DOHH2 (cell line): ENCODE measurements at regions not wholly inside any gene's neighbourhood (a gene's known extent, or its start where the extent isn't known, plus 50 kb on each side); places are given as distances from the start of the nearest gene placed in this dataset.

Experiments
- H3F3A ChIP-seq: fragments of 200-600 bp; sonication (generic), shearing (Covaris generic); 2 replicates; pipeline ENCODE4 v1.6.0; 2016; ENCODE audit warnings: antibody characterized with exemption, mild to moderate bottlenecking; ENCODE audit not compliant: control insufficient read depth, insufficient read depth
- H3K27ac ChIP-seq: fragments of 200-600 bp; sonication (generic); 2 replicates; pipeline ENCODE4 v1.5.1; 2014; ENCODE audit warnings: low read depth, mild to moderate bottlenecking, low read length, moderate library complexity
- H3K27me3 ChIP-seq: fragments of 200-600 bp; sonication (generic); 2 replicates; pipeline ENCODE4 v1.6.1; 2014; ENCODE audit warnings: mild to moderate bottlenecking, low read length, mixed read lengths; ENCODE audit not compliant: control insufficient read depth
- H3K36me3 ChIP-seq: fragments of 200-600 bp; sonication (generic); 2 replicates; pipeline ENCODE4 v1.6.1; 2014; ENCODE audit warnings: mild to moderate bottlenecking, low read length, moderate library complexity, mixed read lengths; ENCODE audit not compliant: control insufficient read depth
- H3K4me1 ChIP-seq: fragments of 200-600 bp; sonication (generic); 2 replicates; pipeline ENCODE4 v1.6.1; 2014; ENCODE audit warnings: mild to moderate bottlenecking, low read length, mixed read lengths; ENCODE audit not compliant: control insufficient read depth
- H3K4me2 ChIP-seq: fragments of 200-600 bp; sonication (generic); 2 replicates; pipeline ENCODE4 v1.6.0; 2014; ENCODE audit warnings: mild to moderate bottlenecking, low read length, moderate library complexity
- H3K4me3 ChIP-seq: fragments of 200-600 bp; sonication (generic); 2 replicates; pipeline ENCODE4 v1.5.1; 2014; ENCODE audit warnings: mild to moderate bottlenecking, low read length, mixed read lengths
- H3K79me2 ChIP-seq: fragments of 200-600 bp; sonication (generic); 2 replicates; pipeline ENCODE4 v1.6.1; 2014; ENCODE audit warnings: mild to moderate bottlenecking, low read length, mixed read lengths; ENCODE audit not compliant: control insufficient read depth
- H3K9me2 ChIP-seq: fragments of 200-600 bp; sonication (generic); replicated peaks from 2 replicates; pipeline ENCODE4 v1.6.1; 2014; ENCODE audit warnings: mild to moderate bottlenecking, low read length, mixed read lengths; ENCODE audit not compliant: control insufficient read depth
- H3K9me3 ChIP-seq: fragments of 200-600 bp; sonication (generic); 2 replicates; pipeline ENCODE4 v1.6.1; 2014; ENCODE audit warnings: antibody characterized with exemption, low read length, mixed read lengths; ENCODE audit not compliant: control insufficient read depth, insufficient read depth
- H4K20me1 ChIP-seq: fragments of 200-600 bp; sonication (generic); 2 replicates; pipeline ENCODE4 v1.6.0; 2014; ENCODE audit warnings: low read depth, mild to moderate bottlenecking, antibody characterized with exemption, low read length, moderate library complexity; ENCODE audit not compliant: control insufficient read depth, insufficient read depth
- EZH2phosphoT487 ChIP-seq: fragments of 200-600 bp; sonication (generic); IDR thresholded peaks from 2 replicates; pipeline ENCODE4 v1.6.1; 2017; ENCODE audit warnings: borderline replicate concordance, mild to moderate bottlenecking, antibody characterized with exemption, low read length, moderate library complexity, mixed read lengths
- TF ChIP-seq, protein P1 (sequence below): fragments of 200-600 bp; sonication (generic); IDR thresholded peaks from one replicate; pipeline ENCODE4 v1.5.1; 2014; ENCODE audit warnings: antibody characterized with exemption, mild to moderate bottlenecking, low read depth, low read length; ENCODE audit not compliant: poor library complexity, severe bottlenecking

DNA sequence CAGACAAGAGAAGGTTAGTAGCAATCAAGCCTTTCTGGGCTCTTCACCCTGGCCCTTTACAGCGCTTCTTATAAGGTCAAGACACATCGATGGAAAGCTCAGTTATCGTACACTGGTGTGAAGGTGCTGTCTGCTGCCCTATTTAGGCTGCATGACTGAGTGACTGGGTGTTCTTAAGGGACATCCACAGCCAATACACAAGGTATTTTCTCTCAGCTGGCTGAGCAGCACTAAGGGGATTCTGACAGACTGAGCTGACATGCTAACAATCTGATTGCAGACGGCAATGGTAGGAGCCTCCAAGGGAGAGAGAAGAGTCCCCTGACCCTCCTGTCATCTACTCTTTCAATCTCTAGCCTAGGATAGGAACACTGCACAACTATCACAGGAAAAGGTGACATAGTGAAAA is 577.9 kb downstream of the ISL1 start:
- Histone ChIP-seq H3K27ac (no peak overlapping the region), H3K4me2 (no peak overlapping the region), H3K4me1 (no peaks in the 10 kb centered on the region), H3K36me3 (no peaks in the 10 kb centered on the region), H3K9me2 (no peaks in the 10 kb centered on the region), H3F3A (no peaks in the 10 kb centered on the region), H3K4me3 (no peak overlapping the region), H4K20me1 (no peaks in the 10 kb centered on the region), H3K27me3 (no peaks in the 10 kb centered on the region), H3K9me3 (no peaks in the 10 kb centered on the region), H3K79me2 (no peaks in the 10 kb centered on the region)
- no peak for TF ChIP-seq EZH2phosphoT487
- TF ChIP-seq, protein P1, sequence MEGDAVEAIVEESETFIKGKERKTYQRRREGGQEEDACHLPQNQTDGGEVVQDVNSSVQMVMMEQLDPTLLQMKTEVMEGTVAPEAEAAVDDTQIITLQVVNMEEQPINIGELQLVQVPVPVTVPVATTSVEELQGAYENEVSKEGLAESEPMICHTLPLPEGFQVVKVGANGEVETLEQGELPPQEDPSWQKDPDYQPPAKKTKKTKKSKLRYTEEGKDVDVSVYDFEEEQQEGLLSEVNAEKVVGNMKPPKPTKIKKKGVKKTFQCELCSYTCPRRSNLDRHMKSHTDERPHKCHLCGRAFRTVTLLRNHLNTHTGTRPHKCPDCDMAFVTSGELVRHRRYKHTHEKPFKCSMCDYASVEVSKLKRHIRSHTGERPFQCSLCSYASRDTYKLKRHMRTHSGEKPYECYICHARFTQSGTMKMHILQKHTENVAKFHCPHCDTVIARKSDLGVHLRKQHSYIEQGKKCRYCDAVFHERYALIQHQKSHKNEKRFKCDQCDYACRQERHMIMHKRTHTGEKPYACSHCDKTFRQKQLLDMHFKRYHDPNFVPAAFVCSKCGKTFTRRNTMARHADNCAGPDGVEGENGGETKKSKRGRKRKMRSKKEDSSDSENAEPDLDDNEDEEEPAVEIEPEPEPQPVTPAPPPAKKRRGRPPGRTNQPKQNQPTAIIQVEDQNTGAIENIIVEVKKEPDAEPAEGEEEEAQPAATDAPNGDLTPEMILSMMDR, result peak; percentile 1

DNA sequence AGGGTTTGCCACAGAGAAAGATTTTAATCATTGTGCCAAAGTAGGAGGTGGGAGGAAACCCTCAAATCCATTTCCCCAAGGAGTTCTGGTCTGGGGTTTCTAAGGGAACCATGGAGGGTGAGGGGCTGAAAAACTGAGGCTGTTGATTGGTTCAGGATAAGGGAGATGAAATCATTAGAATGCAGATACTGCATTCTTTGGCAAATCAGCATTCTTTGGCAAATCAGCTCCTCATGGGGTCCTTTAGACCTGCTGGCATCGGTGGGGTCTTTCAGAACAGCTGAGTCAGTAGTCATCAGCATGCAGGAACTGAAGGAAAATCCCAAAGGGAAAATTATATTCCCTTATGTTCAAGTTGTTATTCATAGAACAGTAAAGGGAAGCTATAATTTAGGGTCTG is 585.5 kb downstream of the ISL1 start:
- H3F3A ChIP-seq, result no peaks in the 10 kb centered on the region
- no peak overlapping the region for H3K4me2 ChIP-seq
- H3K9me3 ChIP-seq, result no peaks in the 10 kb centered on the region
- H3K4me3 ChIP-seq, result no peak overlapping the region
- no peak for TF ChIP-seq EZH2phosphoT487
- TF ChIP-seq, protein P1, result no peak
- H3K36me3 ChIP-seq, result no peaks in the 10 kb centered on the region
- no peaks in the 10 kb centered on the region for H4K20me1 ChIP-seq
- no peaks in the 10 kb centered on the region for H3K79me2 ChIP-seq
- H3K27me3 ChIP-seq, result no peaks in the 10 kb centered on the region
- H3K4me1 ChIP-seq, result no peaks in the 10 kb centered on the region
- no peaks in the 10 kb centered on the region for H3K9me2 ChIP-seq
- no peak overlapping the region for H3K27ac ChIP-seq

DNA sequence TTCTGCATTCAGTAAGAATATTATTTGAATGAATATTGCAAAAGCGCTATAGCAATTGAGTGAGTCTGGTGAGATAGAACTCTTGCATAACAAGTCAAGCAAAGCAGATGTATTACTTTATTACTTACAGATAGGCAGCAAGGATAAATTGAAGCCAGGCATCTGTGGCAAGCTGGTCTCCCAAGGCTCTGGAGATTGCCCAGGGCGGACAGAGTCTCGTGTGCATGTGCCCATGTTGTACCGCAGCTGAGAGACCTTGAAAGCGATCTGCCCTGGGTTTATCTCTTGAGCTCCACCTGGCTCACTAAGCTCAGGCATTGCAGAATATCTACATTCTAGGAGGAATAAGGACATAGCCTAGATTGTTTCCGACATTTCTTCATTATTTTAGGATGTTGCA is 591.6 kb downstream of the ISL1 start:
- TF ChIP-seq EZH2phosphoT487, result no peak
- TF ChIP-seq, protein P1, result no peak
- Histone ChIP-seq H3K27ac (no peak overlapping the region), H3F3A (no peaks in the 10 kb centered on the region), H3K27me3 (no peaks in the 10 kb centered on the region), H3K4me2 (no peak overlapping the region), H3K79me2 (no peaks in the 10 kb centered on the region), H3K4me3 (no peak overlapping the region), H3K9me2 (no peaks in the 10 kb centered on the region), H3K36me3 (no peaks in the 10 kb centered on the region), H3K4me1 (no peaks in the 10 kb centered on the region), H3K9me3 (no peaks in the 10 kb centered on the region), H4K20me1 (no peaks in the 10 kb centered on the region)

DNA sequence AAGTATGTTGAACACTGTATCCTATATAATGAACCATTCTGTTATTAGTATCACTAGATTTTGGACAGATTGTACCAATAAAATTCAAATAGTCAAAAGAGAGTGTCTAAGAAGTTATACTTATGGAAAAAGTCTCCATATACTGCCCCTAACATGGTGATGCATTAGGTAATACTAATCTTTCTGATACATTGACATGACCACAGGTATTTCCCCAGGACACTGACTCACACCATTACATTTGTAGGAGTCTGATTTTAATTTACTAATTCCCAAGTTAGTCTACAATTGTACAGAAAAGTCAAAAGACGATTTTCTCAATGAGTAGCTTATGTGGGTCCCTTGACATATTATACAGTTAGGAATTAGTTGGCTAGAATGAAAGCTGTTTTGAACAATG is 593.8 kb downstream of the ISL1 start:
- no peak for TF ChIP-seq EZH2phosphoT487
- Histone ChIP-seq H3K79me2 (no peaks in the 10 kb centered on the region), H3K9me3 (no peaks in the 10 kb centered on the region), H4K20me1 (no peaks in the 10 kb centered on the region), H3K4me2 (no peak overlapping the region), H3K27me3 (no peaks in the 10 kb centered on the region), H3K36me3 (no peaks in the 10 kb centered on the region), H3F3A (no peaks in the 10 kb centered on the region), H3K9me2 (no peaks in the 10 kb centered on the region), H3K4me1 (no peaks in the 10 kb centered on the region), H3K4me3 (no peak overlapping the region), H3K27ac (no peak overlapping the region)
